Naive B cell (primary cell): ENCODE measurements at regions not wholly inside any gene's neighbourhood (a gene's known extent, or its start where the extent isn't known, plus 50 kb on each side); places are given as distances from the start of the nearest gene placed in this dataset.
A peak's percentile ranks its signal among the peaks of the same experiment; 100 is the strongest.

Experiments
- ATAC-seq, 2 donors: fragments of 150-1000 bp; cut with Tn5 transposase; 2 replicates each; pipeline ENCODE4 v1.10.0; 2021; ENCODE audit warnings: low read depth in 2 of 2, mild to moderate bottlenecking in 2 of 2, moderate library complexity in 2 of 2
- DNase-seq: peaks from one replicate; pipeline ENCODE4 v3.0.0; 2022
- H3K27ac Mint-ChIP-seq, 6 donors: one replicate each; pipeline ENCODE4 v1.8.0; 2020 to 2022; ENCODE audit warnings: mild to moderate bottlenecking in 6 of 6, mixed read lengths in 6 of 6, moderate library complexity in 5 of 6, inconsistent platforms in 2 of 6
- H3K27me3 Mint-ChIP-seq, 3 donors: one replicate each; pipeline ENCODE4 v1.8.0; 2021 to 2022; ENCODE audit warnings: mixed read lengths in 3 of 3, mild to moderate bottlenecking in 1 of 3
- H3K36me3 Mint-ChIP-seq, 2 donors: one replicate each; pipeline ENCODE4 v1.8.0; 2020 to 2022; ENCODE audit warnings: mixed read lengths in 2 of 2, inconsistent platforms in 1 of 2, mild to moderate bottlenecking in 1 of 2
- H3K4me1 Mint-ChIP-seq, 3 donors: one replicate each; pipeline ENCODE4 v1.8.0; 2020 to 2022; ENCODE audit warnings: mixed read lengths in 3 of 3, inconsistent platforms in 1 of 3, mild to moderate bottlenecking in 1 of 3, moderate library complexity in 1 of 3
- H3K4me3 Mint-ChIP-seq, 8 donors: one replicate each; pipeline ENCODE4 v1.8.0; 2020 to 2022; ENCODE audit warnings: mild to moderate bottlenecking in 8 of 8, mixed read lengths in 8 of 8, moderate library complexity in 8 of 8, inconsistent platforms in 2 of 8
- H3K9me3 Mint-ChIP-seq, 7 donors: one replicate each; pipeline ENCODE4 v1.8.0; 2020 to 2022; ENCODE audit warnings: mixed read lengths in 7 of 7, mild to moderate bottlenecking in 5 of 7, inconsistent platforms in 2 of 7, moderate library complexity in 1 of 7

GRCh38 chrX:46310815-46311497, 234.3 kb downstream of the ZNF674 start:
- Mint-ChIP-seq H3K36me3 (peaks cover 0 to 2% of the 10 kb centered on the region in 2 donors), H3K9me3 (peaks cover under 1 to 5% (median 3%) of the 10 kb centered on the region in 7 donors), H3K27ac (no peak overlapping the region), H3K4me1 (no peaks in the 10 kb centered on the region), H3K27me3 (no peaks in the 10 kb centered on the region), H3K4me3 (no peak overlapping the region)
- ATAC-seq (no peak), DNase-seq (no peak)

GRCh38 chrX:46308110-46308509, 237.1 kb downstream of the ZNF674 start:
- peaks cover 4 to 27% (median 15%) of the 10 kb centered on the region in 7 donors for H3K9me3 Mint-ChIP-seq
- ATAC-seq (no peak), DNase-seq (no peak)
- no peak overlapping the region for H3K27ac Mint-ChIP-seq
- H3K4me3 Mint-ChIP-seq = no peak overlapping the region
- H3K36me3 Mint-ChIP-seq = peaks cover 0 to 10% of the 10 kb centered on the region in 2 donors
- H3K4me1 Mint-ChIP-seq = peaks cover 0 to 2% (median 0%) of the 10 kb centered on the region in 3 donors
- H3K27me3 Mint-ChIP-seq = no peaks in the 10 kb centered on the region

- peaks cover 0 to 10% of the 10 kb centered on the region in 2 donors for H3K36me3 Mint-ChIP-seq
- peaks cover 4 to 27% (median 16%) of the 10 kb centered on the region in 7 donors for H3K9me3 Mint-ChIP-seq
- no peak for DNase-seq
- H3K4me3 Mint-ChIP-seq = no peak overlapping the region
- ATAC-seq = no peak
- H3K4me1 Mint-ChIP-seq = peaks cover 0 to 2% (median 0%) of the 10 kb centered on the region in 3 donors
- H3K27ac Mint-ChIP-seq = no peak overlapping the region
- peaks cover 0 to 8% (median 6%) of the 10 kb centered on the region in 3 donors for H3K27me3 Mint-ChIP-seq
Observed at GRCh38 chrX:46306103-46306502, 239.1 kb downstream of the ZNF674 start.

- H3K4me3 Mint-ChIP-seq = no peak overlapping the region
- H3K36me3 Mint-ChIP-seq = peaks cover 0 to 10% of the 10 kb centered on the region in 2 donors
Observed at GRCh38 chrX:46305431-46305830, 239.8 kb downstream of the ZNF674 start.

GRCh38 chrX:46301903-46302302, 243.3 kb downstream of the ZNF674 start:
- peaks cover 0 to 8% (median 6%) of the 10 kb centered on the region in 3 donors for H3K27me3 Mint-ChIP-seq
- DNase-seq (no peak), ATAC-seq (no peak)
- no peak overlapping the region for H3K4me3 Mint-ChIP-seq
- H3K9me3 Mint-ChIP-seq = peaks cover 4 to 27% (median 16%) of the 10 kb centered on the region in 7 donors
- H3K36me3 Mint-ChIP-seq = peaks cover 0 to 10% of the 10 kb centered on the region in 2 donors
- H3K4me1 Mint-ChIP-seq = peaks cover 0 to 2% (median 0%) of the 10 kb centered on the region in 3 donors
- no peak overlapping the region for H3K27ac Mint-ChIP-seq

More at GRCh38 chrX:46305431-46305830, 239.8 kb downstream of the ZNF674 start:
- Mint-ChIP-seq H3K9me3 (peaks cover 4 to 27% (median 16%) of the 10 kb centered on the region in 7 donors), H3K27ac (peak overlapping the region in 2 of 6 donors; percentile 39 to 62), H3K4me1 (peaks cover 0 to 2% (median 0%) of the 10 kb centered on the region in 3 donors), H3K27me3 (peaks cover 0 to 8% (median 6%) of the 10 kb centered on the region in 3 donors)
- ATAC-seq (no peak), DNase-seq (no peak)

GRCh38 chrX:46298821-46299220, 246.4 kb downstream of the ZNF674 start:
- no peaks in the 10 kb centered on the region for H3K36me3 Mint-ChIP-seq
- DNase-seq (no peak), ATAC-seq (no peak)
- no peak overlapping the region for H3K4me3 Mint-ChIP-seq
- H3K27me3 Mint-ChIP-seq = peaks cover 0 to 26% (median 6%) of the 10 kb centered on the region in 3 donors
- no peak overlapping the region for H3K27ac Mint-ChIP-seq
- H3K4me1 Mint-ChIP-seq = no peaks in the 10 kb centered on the region
- peaks cover 0 to 2% (median 0%) of the 10 kb centered on the region in 7 donors for H3K9me3 Mint-ChIP-seq

GRCh38 chrX:46295963-46296362, 249.3 kb downstream of the ZNF674 start:
- no peaks in the 10 kb centered on the region for H3K4me1 Mint-ChIP-seq
- H3K9me3 Mint-ChIP-seq = peaks cover 0 to 2% (median 0%) of the 10 kb centered on the region in 7 donors
- no peaks in the 10 kb centered on the region for H3K36me3 Mint-ChIP-seq
- ATAC-seq (no peak), DNase-seq (no peak)
- H3K27ac Mint-ChIP-seq = no peak overlapping the region
- H3K27me3 Mint-ChIP-seq = peaks cover 0 to 30% (median 0%) of the 10 kb centered on the region in 3 donors
- no peak overlapping the region for H3K4me3 Mint-ChIP-seq

GRCh38 chrX:46294234-46294633, 251.0 kb downstream of the ZNF674 start:
- H3K9me3 Mint-ChIP-seq = peaks cover 0 to 2% (median 0%) of the 10 kb centered on the region in 7 donors
- peaks cover 0 to 30% (median 0%) of the 10 kb centered on the region in 3 donors for H3K27me3 Mint-ChIP-seq
- H3K27ac Mint-ChIP-seq = no peak overlapping the region
- H3K36me3 Mint-ChIP-seq = no peaks in the 10 kb centered on the region
- H3K4me3 Mint-ChIP-seq = no peak overlapping the region
- no peaks in the 10 kb centered on the region for H3K4me1 Mint-ChIP-seq
- DNase-seq (no peak), ATAC-seq (no peak)

- H3K9me3 Mint-ChIP-seq = peaks cover 0 to 1% (median 0%) of the 10 kb centered on the region in 7 donors
- ATAC-seq = no peak
- no peak for DNase-seq
- H3K4me1 Mint-ChIP-seq = no peaks in the 10 kb centered on the region
- no peak overlapping the region for H3K27ac Mint-ChIP-seq
- H3K4me3 Mint-ChIP-seq = no peak overlapping the region
- no peaks in the 10 kb centered on the region for H3K27me3 Mint-ChIP-seq
- H3K36me3 Mint-ChIP-seq = no peaks in the 10 kb centered on the region
Observed at GRCh38 chrX:46279925-46280313, 265.3 kb downstream of the ZNF674 start.

GRCh38 chrX:46279214-46279924, 265.9 kb downstream of the ZNF674 start:
- Mint-ChIP-seq H3K27ac (no peak overlapping the region), H3K4me3 (no peak overlapping the region), H3K36me3 (no peaks in the 10 kb centered on the region), H3K4me1 (no peaks in the 10 kb centered on the region), H3K27me3 (no peaks in the 10 kb centered on the region), H3K9me3 (peaks cover 0 to 1% (median 0%) of the 10 kb centered on the region in 7 donors)
- DNase-seq = no peak
- ATAC-seq = no peak

GRCh38 chrX:46278572-46278971, 266.6 kb downstream of the ZNF674 start:
- DNase-seq (no peak), ATAC-seq (no peak)
- H3K4me3 Mint-ChIP-seq = no peak overlapping the region
- H3K27ac Mint-ChIP-seq = no peak overlapping the region
- H3K36me3 Mint-ChIP-seq = no peaks in the 10 kb centered on the region
- peaks cover 0 to 7% (median 0%) of the 10 kb centered on the region in 7 donors for H3K9me3 Mint-ChIP-seq
- no peaks in the 10 kb centered on the region for H3K27me3 Mint-ChIP-seq
- no peaks in the 10 kb centered on the region for H3K4me1 Mint-ChIP-seq

- no peak for DNase-seq
- Mint-ChIP-seq H3K4me3 (no peak overlapping the region), H3K27me3 (peaks cover 0 to 14% (median 0%) of the 10 kb centered on the region in 3 donors), H3K36me3 (no peaks in the 10 kb centered on the region), H3K4me1 (no peaks in the 10 kb centered on the region), H3K9me3 (peaks cover 0 to under 1% (median 0%) of the 10 kb centered on the region in 7 donors), H3K27ac (peak overlapping the region in 1 of 6 donors; percentile 78)
- ATAC-seq = no peak
Observed at GRCh38 chrX:46268412-46268811, 276.8 kb downstream of the ZNF674 start.

GRCh38 chrX:46263494-46263893, 281.7 kb downstream of the ZNF674 start:
- H3K9me3 Mint-ChIP-seq = peaks cover 0 to 4% (median 0%) of the 10 kb centered on the region in 7 donors
- H3K27ac Mint-ChIP-seq = no peak overlapping the region
- no peaks in the 10 kb centered on the region for H3K36me3 Mint-ChIP-seq

GRCh38 chrX:46262304-46262703, 282.9 kb downstream of the ZNF674 start:
- DNase-seq (no peak), ATAC-seq (no peak)
- Mint-ChIP-seq H3K36me3 (no peaks in the 10 kb centered on the region), H3K4me3 (no peak overlapping the region), H3K9me3 (peaks cover 0 to 4% (median 0%) of the 10 kb centered on the region in 7 donors), H3K4me1 (peaks cover 0 to 4% (median 1%) of the 10 kb centered on the region in 3 donors), H3K27me3 (peaks cover 0 to 16% (median 0%) of the 10 kb centered on the region in 3 donors), H3K27ac (no peak overlapping the region)

More at GRCh38 chrX:46263494-46263893, 281.7 kb downstream of the ZNF674 start:
- DNase-seq (no peak), ATAC-seq (no peak)
- Mint-ChIP-seq H3K4me3 (no peak overlapping the region), H3K27me3 (peaks cover 0 to 17% (median 0%) of the 10 kb centered on the region in 3 donors), H3K4me1 (no peaks in the 10 kb centered on the region)
